ENCODE measurements at regions not wholly inside any gene's neighbourhood (a gene's known extent, or its start where the extent isn't known, plus 50 kb on each side); places are given as distances from the start of the nearest gene placed in this dataset.

DNA sequence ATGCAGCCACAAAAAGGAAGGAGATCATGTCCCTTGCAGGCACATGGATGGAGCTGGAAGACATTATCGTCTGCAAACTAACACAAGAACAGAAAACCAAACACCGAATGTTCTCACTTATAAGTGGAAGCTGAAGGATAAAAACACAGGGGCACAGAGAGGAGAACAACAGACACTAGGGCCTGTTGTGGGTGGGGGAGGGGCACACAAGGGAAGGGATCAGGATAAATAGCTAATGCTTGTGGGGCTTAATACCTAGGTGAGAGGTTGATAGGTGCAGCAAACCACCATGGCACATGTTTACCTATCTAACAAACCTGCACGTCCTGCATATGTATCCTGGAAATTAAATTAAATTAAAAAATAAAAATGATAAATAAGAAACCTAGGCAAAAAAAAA, 969.9 kb downstream of the TTLL7 start:
- TF ChIP-seq POLR2A (IDR thresholded peaks at IDR 0.05) (no peak), EP300 (IDR thresholded peaks at IDR 0.05) (no peak), POLR2AphosphoS5 (IDR thresholded peaks at IDR 0.05) (no peak)
- TF ChIP-seq, protein P1, sequence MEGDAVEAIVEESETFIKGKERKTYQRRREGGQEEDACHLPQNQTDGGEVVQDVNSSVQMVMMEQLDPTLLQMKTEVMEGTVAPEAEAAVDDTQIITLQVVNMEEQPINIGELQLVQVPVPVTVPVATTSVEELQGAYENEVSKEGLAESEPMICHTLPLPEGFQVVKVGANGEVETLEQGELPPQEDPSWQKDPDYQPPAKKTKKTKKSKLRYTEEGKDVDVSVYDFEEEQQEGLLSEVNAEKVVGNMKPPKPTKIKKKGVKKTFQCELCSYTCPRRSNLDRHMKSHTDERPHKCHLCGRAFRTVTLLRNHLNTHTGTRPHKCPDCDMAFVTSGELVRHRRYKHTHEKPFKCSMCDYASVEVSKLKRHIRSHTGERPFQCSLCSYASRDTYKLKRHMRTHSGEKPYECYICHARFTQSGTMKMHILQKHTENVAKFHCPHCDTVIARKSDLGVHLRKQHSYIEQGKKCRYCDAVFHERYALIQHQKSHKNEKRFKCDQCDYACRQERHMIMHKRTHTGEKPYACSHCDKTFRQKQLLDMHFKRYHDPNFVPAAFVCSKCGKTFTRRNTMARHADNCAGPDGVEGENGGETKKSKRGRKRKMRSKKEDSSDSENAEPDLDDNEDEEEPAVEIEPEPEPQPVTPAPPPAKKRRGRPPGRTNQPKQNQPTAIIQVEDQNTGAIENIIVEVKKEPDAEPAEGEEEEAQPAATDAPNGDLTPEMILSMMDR (IDR thresholded peaks at IDR 0.05): no peak
